Natural killer cell (primary cell): ENCODE measurements at regions not wholly inside any gene's neighbourhood (a gene's known extent, or its start where the extent isn't known, plus 50 kb on each side); places are given as distances from the start of the nearest gene placed in this dataset.

Experiments
- ATAC-seq, 3 donors: fragments of 150-1000 bp in 2 of 3; fragments of 200-7000 bp in 1 of 3; cut with Tn5 transposase; 1 replicate in 1 of 3; 2 replicates in 2 of 3; pipeline ENCODE4 v1.10.0; 2021; ENCODE audit warnings: mild to moderate bottlenecking in 2 of 3, moderate library complexity in 2 of 3
- DNase-seq, 2 donors: peaks; one replicate each; pipeline versions ENCODE4 v3.0.0 to v3.0.0-alpha.2; 2013 to 2021; ENCODE audit warnings: mixed read lengths in 1 of 2
- H3K27ac ChIP-seq: one replicate; pipeline ENCODE4 v1.5.1; 2013; ENCODE audit warnings: mild to moderate bottlenecking, low read length
- H3K27me3 ChIP-seq: one replicate; pipeline ENCODE4 v1.6.1; 2013; ENCODE audit warnings: low read length; ENCODE audit not compliant: control insufficient read depth, insufficient read depth
- H3K36me3 ChIP-seq: one replicate; pipeline ENCODE4 v1.6.1; 2013; ENCODE audit warnings: low read length; ENCODE audit not compliant: control insufficient read depth, insufficient read depth
- H3K4me1 ChIP-seq: one replicate; pipeline ENCODE4 v1.6.1; 2013; ENCODE audit warnings: low read length; ENCODE audit not compliant: control insufficient read depth, insufficient read depth
- H3K4me3 ChIP-seq: one replicate; pipeline ENCODE4 v1.5.1; 2013; ENCODE audit warnings: low read length
- H3K9me3 ChIP-seq: one replicate; pipeline ENCODE4 v1.6.1; 2013; ENCODE audit warnings: low read length; ENCODE audit not compliant: control insufficient read depth, insufficient read depth
- H3K27ac Mint-ChIP-seq, 2 donors: one replicate each; pipeline ENCODE4 v1.8.0; 2022; ENCODE audit warnings: mild to moderate bottlenecking in 2 of 2, mixed read lengths in 2 of 2, moderate library complexity in 1 of 2
- H3K27me3 Mint-ChIP-seq, 2 donors: one replicate each; pipeline ENCODE4 v1.8.0; 2022; ENCODE audit warnings: low read depth in 2 of 2, mixed read lengths in 2 of 2
- H3K36me3 Mint-ChIP-seq: one replicate; pipeline ENCODE4 v1.8.0; 2022; ENCODE audit warnings: mixed read lengths
- H3K4me1 Mint-ChIP-seq, 2 donors: one replicate each; pipeline ENCODE4 v1.8.0; 2022; ENCODE audit warnings: mixed read lengths in 2 of 2
- H3K4me3 Mint-ChIP-seq: one replicate; pipeline ENCODE4 v1.8.0; 2022; ENCODE audit warnings: mild to moderate bottlenecking, moderate library complexity, mixed read lengths
- H3K9me3 Mint-ChIP-seq, 2 donors: one replicate each; pipeline ENCODE4 v1.8.0; 2022; ENCODE audit warnings: mixed read lengths in 2 of 2
- WGBS: methylation state at CpG from one replicate; pipeline ENCODE4 v1.1.7; 2013; ENCODE audit warnings: missing lambda C conversion rate; ENCODE audit not compliant: insufficient coverage; 5-methylcytosine and 5-hydroxymethylcytosine counted together
- intact Hi-C: fragments of 100-400 bp; cut with micrococcal nuclease; formaldehyde crosslinking; loops from one replicate; pipeline ENCODE4 v1.14.2; 2022
- TF ChIP-seq, protein P1 (sequence below): fragments of 200-600 bp; IDR thresholded peaks from one replicate; pipeline ENCODE4 v1.8.0; 2022; ENCODE audit warnings: antibody characterized with exemption

DNA sequence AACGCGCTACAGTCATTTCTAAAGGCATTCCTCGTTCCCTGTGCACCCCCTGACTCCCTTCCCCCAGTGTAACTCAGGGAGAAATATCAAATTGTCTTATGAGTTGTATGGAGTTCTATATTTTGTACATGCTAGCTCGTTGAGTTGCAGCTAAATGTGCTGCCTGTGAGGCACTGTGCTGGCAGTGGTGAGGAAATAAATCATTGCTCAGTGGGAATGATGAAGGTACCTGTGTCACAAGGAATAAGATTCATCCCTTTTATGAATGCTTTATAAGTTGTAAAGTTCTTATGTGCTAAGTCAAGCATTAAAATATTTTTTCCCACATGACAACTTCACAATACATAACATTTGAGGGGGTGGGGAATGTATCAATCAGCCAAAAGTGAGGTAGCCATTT is 939.6 kb upstream of the CRIM1 start:
- H3K9me3 ChIP-seq = no peaks in the 10 kb centered on the region
- H3K27me3 Mint-ChIP-seq = no peaks in the 10 kb centered on the region
- H3K4me1 ChIP-seq = no peaks in the 10 kb centered on the region
- intact Hi-C loops = no loop called here
- no peaks in the 10 kb centered on the region for H3K36me3 ChIP-seq
- H3K27ac ChIP-seq = no peak overlapping the region
- 77% methylated on average over 3 of the region's 4 CpGs for WGBS
- TF ChIP-seq, protein P1, sequence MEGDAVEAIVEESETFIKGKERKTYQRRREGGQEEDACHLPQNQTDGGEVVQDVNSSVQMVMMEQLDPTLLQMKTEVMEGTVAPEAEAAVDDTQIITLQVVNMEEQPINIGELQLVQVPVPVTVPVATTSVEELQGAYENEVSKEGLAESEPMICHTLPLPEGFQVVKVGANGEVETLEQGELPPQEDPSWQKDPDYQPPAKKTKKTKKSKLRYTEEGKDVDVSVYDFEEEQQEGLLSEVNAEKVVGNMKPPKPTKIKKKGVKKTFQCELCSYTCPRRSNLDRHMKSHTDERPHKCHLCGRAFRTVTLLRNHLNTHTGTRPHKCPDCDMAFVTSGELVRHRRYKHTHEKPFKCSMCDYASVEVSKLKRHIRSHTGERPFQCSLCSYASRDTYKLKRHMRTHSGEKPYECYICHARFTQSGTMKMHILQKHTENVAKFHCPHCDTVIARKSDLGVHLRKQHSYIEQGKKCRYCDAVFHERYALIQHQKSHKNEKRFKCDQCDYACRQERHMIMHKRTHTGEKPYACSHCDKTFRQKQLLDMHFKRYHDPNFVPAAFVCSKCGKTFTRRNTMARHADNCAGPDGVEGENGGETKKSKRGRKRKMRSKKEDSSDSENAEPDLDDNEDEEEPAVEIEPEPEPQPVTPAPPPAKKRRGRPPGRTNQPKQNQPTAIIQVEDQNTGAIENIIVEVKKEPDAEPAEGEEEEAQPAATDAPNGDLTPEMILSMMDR = no peak
- H3K36me3 Mint-ChIP-seq = no peaks in the 10 kb centered on the region
- no peaks in the 10 kb centered on the region for H3K4me1 Mint-ChIP-seq
- no peak overlapping the region for H3K4me3 Mint-ChIP-seq
- ATAC-seq (no peak), DNase-seq (no peak)
- no peak overlapping the region for H3K27ac Mint-ChIP-seq
- peaks cover 2 to 6% of the 10 kb centered on the region in 2 donors for H3K9me3 Mint-ChIP-seq
- H3K27me3 ChIP-seq = no peaks in the 10 kb centered on the region
- H3K4me3 ChIP-seq = no peak overlapping the region

DNA sequence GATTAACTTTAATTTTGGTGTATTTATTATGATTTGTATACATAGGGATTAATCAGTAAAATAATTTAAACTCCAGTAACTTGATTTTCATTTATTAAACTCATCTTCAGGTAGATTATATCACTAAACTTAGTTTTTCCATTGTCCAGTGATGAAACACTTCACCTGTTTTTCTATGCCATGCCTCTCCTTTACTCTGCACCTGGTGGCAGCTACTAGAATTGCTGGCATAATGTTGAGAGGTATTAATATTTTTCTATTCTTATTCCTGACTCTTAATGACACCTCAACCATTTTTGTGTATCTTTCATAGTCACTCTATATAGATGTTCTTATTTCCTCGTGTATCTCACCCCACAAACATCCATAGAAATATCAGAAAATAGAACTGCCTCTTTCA is 940.3 kb upstream of the CRIM1 start:
- no peaks in the 10 kb centered on the region for H3K4me1 Mint-ChIP-seq
- no peak overlapping the region for H3K27ac Mint-ChIP-seq
- H3K27me3 ChIP-seq = no peaks in the 10 kb centered on the region
- DNase-seq (no peak), ATAC-seq (no peak)
- H3K36me3 ChIP-seq = no peaks in the 10 kb centered on the region
- intact Hi-C loops = no loop called here
- no peaks in the 10 kb centered on the region for H3K9me3 ChIP-seq
- peaks cover 2 to 6% of the 10 kb centered on the region in 2 donors for H3K9me3 Mint-ChIP-seq
- H3K4me3 ChIP-seq = no peak overlapping the region
- no peak overlapping the region for H3K27ac ChIP-seq
- H3K4me1 ChIP-seq = no peaks in the 10 kb centered on the region
- H3K27me3 Mint-ChIP-seq = no peaks in the 10 kb centered on the region
- TF ChIP-seq, protein P1 = no peak
- no peak overlapping the region for H3K4me3 Mint-ChIP-seq
- 25% methylated on average over 1 of the region's 1 CpG for WGBS
- no peaks in the 10 kb centered on the region for H3K36me3 Mint-ChIP-seq

DNA sequence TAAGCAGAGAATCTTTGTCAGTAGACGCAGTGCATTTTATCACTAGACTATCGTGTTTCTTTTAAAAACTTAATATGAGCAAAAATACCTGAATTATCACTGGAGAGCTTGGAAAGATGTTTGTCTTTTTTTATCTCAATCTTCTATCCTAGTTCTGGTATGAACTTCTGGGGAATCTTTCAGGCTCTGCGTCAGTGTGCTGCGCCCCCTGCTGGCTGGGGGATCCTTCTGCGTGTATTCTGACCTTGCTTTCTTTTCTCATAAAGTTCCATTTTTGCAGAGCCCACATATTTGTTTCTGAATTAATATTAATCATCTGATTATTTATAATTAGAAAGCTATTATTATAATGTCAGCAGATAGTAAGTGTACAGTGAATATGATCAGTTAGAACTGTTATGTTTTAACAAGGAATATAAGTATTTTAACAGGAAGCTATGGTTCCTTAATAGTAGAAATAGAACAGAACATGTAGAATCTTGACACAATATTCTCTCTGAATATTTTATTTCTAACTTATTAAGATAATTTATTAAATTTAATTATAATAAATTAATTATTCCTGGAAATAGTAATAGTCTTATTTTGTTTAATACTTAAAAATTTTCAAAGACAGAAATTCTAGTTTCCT is 945.0 kb upstream of the CRIM1 start:
- Mint-ChIP-seq H3K9me3 (no peaks in the 10 kb centered on the region), H3K27me3 (no peaks in the 10 kb centered on the region), H3K4me3 (no peak overlapping the region), H3K27ac (no peak overlapping the region), H3K36me3 (no peaks in the 10 kb centered on the region), H3K4me1 (no peaks in the 10 kb centered on the region)
- ATAC-seq (no peak), DNase-seq (peak in 1 of 2 donors; percentile 47)
- H3K4me3 ChIP-seq = no peak overlapping the region
- H3K27me3 ChIP-seq = no peaks in the 10 kb centered on the region
- no peak overlapping the region for H3K27ac ChIP-seq
- WGBS = 50% methylated on average over 4 of the region's 5 CpGs
- H3K4me1 ChIP-seq = no peaks in the 10 kb centered on the region
- no peaks in the 10 kb centered on the region for H3K9me3 ChIP-seq
- TF ChIP-seq, protein P1 = peak; percentile 57
- H3K36me3 ChIP-seq = no peaks in the 10 kb centered on the region
- intact Hi-C loops = no loop called here

DNA sequence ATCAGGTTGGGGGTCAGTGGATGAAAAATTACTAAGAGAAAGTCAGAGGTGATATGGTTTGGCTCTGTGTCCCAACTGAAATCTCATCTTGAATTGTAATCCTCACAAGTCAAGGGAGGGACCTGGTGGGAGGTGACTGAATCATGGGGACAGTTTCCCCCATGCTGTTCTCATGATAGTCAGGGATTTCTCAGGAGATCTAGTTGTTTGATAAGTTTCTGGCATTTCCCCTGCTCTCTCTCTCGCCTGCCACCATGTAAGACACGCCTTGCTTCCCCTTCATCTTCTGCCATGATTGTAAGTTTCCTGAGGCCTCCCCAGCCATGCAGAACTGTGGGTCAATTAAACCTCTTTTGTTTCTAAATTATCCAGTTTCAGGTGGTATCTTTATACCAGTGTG is 945.8 kb upstream of the CRIM1 start:
- Histone ChIP-seq H3K36me3 (no peaks in the 10 kb centered on the region), H3K27ac (no peak overlapping the region), H3K27me3 (no peaks in the 10 kb centered on the region), H3K9me3 (no peaks in the 10 kb centered on the region), H3K4me1 (no peaks in the 10 kb centered on the region), H3K4me3 (no peak overlapping the region)
- DNase-seq = no peak
- H3K4me3 Mint-ChIP-seq = no peak overlapping the region
- H3K27ac Mint-ChIP-seq = no peak overlapping the region
- H3K36me3 Mint-ChIP-seq = no peaks in the 10 kb centered on the region
- no peaks in the 10 kb centered on the region for H3K9me3 Mint-ChIP-seq
- no peaks in the 10 kb centered on the region for H3K27me3 Mint-ChIP-seq
- 83% methylated on average over 2 of the region's 2 CpGs for WGBS
- H3K4me1 Mint-ChIP-seq = no peaks in the 10 kb centered on the region
- ATAC-seq = no peak
- TF ChIP-seq, protein P1 = no peak
- intact Hi-C loops = no loop called here
